ENCODE measurements at regions not wholly inside any gene's neighbourhood (a gene's known extent, or its start where the extent isn't known, plus 50 kb on each side); places are given as distances from the start of the nearest gene placed in this dataset.

DNA sequence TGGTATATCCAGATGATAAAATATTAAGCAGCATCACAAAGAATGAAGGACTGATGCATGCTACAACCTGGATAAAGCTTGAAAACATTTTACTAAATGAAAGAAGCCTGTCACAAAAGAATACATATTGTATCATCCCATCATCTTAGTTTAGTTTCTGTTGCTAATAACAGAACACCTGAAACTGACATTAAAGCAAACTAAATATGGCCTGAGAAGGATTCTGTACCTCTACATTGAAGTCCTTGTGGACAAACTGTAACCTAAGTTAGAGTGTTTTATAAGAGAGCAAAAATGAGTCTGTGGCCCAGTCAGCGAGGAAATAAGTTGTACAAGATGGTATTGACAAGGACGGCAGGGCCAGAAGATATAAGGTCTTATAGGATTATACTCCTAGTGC lies 261.0 kb upstream of the CPHXL start:
- TF ChIP-seq, protein P1, sequence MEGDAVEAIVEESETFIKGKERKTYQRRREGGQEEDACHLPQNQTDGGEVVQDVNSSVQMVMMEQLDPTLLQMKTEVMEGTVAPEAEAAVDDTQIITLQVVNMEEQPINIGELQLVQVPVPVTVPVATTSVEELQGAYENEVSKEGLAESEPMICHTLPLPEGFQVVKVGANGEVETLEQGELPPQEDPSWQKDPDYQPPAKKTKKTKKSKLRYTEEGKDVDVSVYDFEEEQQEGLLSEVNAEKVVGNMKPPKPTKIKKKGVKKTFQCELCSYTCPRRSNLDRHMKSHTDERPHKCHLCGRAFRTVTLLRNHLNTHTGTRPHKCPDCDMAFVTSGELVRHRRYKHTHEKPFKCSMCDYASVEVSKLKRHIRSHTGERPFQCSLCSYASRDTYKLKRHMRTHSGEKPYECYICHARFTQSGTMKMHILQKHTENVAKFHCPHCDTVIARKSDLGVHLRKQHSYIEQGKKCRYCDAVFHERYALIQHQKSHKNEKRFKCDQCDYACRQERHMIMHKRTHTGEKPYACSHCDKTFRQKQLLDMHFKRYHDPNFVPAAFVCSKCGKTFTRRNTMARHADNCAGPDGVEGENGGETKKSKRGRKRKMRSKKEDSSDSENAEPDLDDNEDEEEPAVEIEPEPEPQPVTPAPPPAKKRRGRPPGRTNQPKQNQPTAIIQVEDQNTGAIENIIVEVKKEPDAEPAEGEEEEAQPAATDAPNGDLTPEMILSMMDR (IDR thresholded peaks at IDR 0.05) = no peak
- no peak for TF ChIP-seq POLR2A (IDR thresholded peaks at IDR 0.05)
